ENCODE measurements at regions not wholly inside any gene's neighbourhood (a gene's known extent, or its start where the extent isn't known, plus 50 kb on each side); places are given as distances from the start of the nearest gene placed in this dataset.

DNA sequence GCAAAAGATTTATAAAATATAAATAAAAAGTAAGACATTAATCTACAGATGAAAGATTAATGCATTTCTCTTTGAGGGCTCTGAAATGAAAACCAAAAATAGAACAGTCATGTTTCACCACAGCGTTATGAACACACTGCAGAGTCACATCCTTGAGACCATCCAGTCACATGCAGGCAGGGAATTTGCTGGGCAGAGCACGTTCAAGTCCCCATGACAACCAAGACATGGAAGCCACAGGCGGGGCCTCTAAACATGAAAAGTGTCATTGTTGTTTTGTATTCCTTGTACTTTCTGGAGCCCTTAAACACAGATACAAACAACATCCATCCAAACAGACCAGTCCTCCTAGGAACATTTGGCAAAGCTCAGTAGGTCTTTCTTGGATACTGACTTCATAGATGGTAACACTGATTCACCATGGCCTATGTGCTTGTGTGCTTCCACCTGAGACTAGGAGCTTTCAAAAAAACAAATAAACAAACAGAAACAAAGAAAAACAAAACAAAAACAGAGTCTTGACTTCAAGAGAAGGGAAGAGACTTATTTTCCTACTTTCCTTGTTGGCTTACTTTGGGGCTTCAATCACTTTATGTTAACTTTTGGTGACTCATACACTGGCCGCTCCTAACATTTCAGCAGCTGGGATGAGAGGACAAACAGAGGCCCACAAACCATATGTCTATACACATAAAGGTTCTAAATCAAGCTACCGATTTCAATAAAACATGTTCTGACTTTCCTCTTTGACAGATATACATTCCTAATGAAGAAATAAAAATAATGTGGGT, 99.5 kb upstream of the CCDC85A start:
- ATAC-seq (no peak), DNase-seq (no peak)
- peaks cover 0 to 10% (median 0%) of the 10 kb centered on the region in 11 donors for H3K9me3 ChIP-seq
- H3K27me3 ChIP-seq, result no peaks in the 10 kb centered on the region
- intact Hi-C loops (cut with DNase I), result no loop called here
- WGBS, 2 donors, result 58% methylated on average over 5 of the region's 5 CpGs
- no peaks in the 10 kb centered on the region for H3K36me3 ChIP-seq
- TF ChIP-seq, protein P1, sequence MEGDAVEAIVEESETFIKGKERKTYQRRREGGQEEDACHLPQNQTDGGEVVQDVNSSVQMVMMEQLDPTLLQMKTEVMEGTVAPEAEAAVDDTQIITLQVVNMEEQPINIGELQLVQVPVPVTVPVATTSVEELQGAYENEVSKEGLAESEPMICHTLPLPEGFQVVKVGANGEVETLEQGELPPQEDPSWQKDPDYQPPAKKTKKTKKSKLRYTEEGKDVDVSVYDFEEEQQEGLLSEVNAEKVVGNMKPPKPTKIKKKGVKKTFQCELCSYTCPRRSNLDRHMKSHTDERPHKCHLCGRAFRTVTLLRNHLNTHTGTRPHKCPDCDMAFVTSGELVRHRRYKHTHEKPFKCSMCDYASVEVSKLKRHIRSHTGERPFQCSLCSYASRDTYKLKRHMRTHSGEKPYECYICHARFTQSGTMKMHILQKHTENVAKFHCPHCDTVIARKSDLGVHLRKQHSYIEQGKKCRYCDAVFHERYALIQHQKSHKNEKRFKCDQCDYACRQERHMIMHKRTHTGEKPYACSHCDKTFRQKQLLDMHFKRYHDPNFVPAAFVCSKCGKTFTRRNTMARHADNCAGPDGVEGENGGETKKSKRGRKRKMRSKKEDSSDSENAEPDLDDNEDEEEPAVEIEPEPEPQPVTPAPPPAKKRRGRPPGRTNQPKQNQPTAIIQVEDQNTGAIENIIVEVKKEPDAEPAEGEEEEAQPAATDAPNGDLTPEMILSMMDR (IDR thresholded peaks at IDR 0.05), result no peak
- H3K4me1 ChIP-seq, result no peaks in the 10 kb centered on the region
- H3K27ac ChIP-seq, result no peak overlapping the region
- no peak overlapping the region for H3K4me3 ChIP-seq

- DNase-seq (no peak), ATAC-seq (no peak)
- H3K4me1 ChIP-seq, result no peaks in the 10 kb centered on the region
- no peak overlapping the region for H3K27ac ChIP-seq
- intact Hi-C loops (cut with DNase I), result no loop called here
- no peak overlapping the region for H3K4me3 ChIP-seq
- 80 to 88% methylated on average over 7 of the region's 7 CpGs for WGBS, 2 donors
- TF ChIP-seq, protein P1 (IDR thresholded peaks at IDR 0.05), result no peak
- peaks cover 0 to 5% (median 0%) of the 10 kb centered on the region in 7 donors for H3K27me3 ChIP-seq
- no peaks in the 10 kb centered on the region for H3K36me3 ChIP-seq
- H3K9me3 ChIP-seq, result peaks cover 0 to 4% (median 0%) of the 10 kb centered on the region in 11 donors
These were observed 97.5 kb upstream of the CCDC85A start for GRCh38 chr2:56086336-56086735.

DNA sequence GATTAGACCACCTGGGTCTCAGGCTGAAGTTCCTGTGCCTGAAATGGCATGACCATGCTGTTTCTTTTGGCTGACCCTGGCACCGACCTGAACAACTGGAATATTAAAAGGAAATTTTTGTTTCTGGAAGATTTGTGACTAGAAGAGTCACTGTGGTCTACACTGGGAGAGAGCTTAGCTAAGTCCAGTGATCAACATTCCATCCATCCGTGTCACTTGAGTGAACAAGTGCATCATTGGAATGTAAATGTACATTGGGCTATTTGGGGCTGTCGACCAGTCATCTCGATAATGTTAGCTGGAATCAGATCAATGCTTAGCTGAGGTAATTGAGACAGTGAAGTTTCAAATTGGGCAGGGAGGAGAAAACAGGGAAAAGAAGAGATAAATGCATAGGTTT, 95.4 kb upstream of the CCDC85A start:
- no peaks in the 10 kb centered on the region for H3K36me3 ChIP-seq
- TF ChIP-seq, protein P1 (IDR thresholded peaks at IDR 0.05), result no peak
- H3K27ac ChIP-seq, result no peak overlapping the region
- ATAC-seq, result no peak
- H3K4me3 ChIP-seq, result no peak overlapping the region
- no peaks in the 10 kb centered on the region for H3K4me1 ChIP-seq
- intact Hi-C loops (cut with DNase I), result no loop called here
- H3K27me3 ChIP-seq, result peaks cover 0 to 9% (median 0%) of the 10 kb centered on the region in 7 donors
- H3K9me3 ChIP-seq, result no peaks in the 10 kb centered on the region
- 70 to 72% methylated on average over 4 of the region's 4 CpGs for WGBS, 2 donors
- no peak for DNase-seq

DNA sequence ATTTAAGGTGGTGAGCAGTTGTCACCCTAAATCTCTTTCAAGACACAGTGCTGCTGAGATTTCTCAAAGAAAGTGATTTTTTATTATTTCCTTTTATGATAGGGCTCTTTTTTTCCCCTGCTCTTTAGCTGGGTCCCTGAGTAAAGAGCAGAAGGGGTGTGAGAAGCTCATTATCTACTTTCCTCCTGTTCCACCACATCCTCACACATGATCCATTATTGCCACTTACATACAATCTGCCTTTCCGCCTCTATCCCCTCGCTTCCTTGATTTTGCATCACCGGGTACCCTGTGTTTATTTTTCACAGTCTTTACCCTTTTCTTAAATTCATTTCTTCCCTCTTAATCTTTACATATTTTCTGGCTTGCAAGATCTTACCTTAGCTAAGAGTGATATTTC, 93.9 kb upstream of the CCDC85A start:
- TF ChIP-seq, protein P1 (IDR thresholded peaks at IDR 0.05), result no peak

More for the DNA sequence above, 93.9 kb upstream of the CCDC85A start:
- H3K9me3 ChIP-seq, result no peaks in the 10 kb centered on the region
- 62 to 66% methylated on average over 3 of the region's 3 CpGs for WGBS, 2 donors
- no peak overlapping the region for H3K4me3 ChIP-seq
- DNase-seq, result no peak
- H3K27me3 ChIP-seq, result peaks cover 0 to 9% (median 0%) of the 10 kb centered on the region in 7 donors
- no peak overlapping the region for H3K27ac ChIP-seq
- intact Hi-C loops (cut with DNase I), result no loop called here
- H3K36me3 ChIP-seq, result no peaks in the 10 kb centered on the region
- no peak for ATAC-seq
- no peaks in the 10 kb centered on the region for H3K4me1 ChIP-seq

Data from heart right ventricle (tissue), 16 donors.